Endothelial cell (in vitro differentiated cells): ENCODE measurements at regions not wholly inside any gene's neighbourhood (a gene's known extent, or its start where the extent isn't known, plus 50 kb on each side); places are given as distances from the start of the nearest gene placed in this dataset.

ENCODE experiments used
- DNase-seq: peaks from one replicate; pipeline ENCODE4 v3.0.0; 2021; ENCODE audit warnings: low spot score
- H3K27ac Mint-ChIP-seq: one replicate; pipeline ENCODE4 v1.8.0; 2021; ENCODE audit warnings: mixed read lengths, inconsistent platforms; ENCODE audit not compliant: unreplicated experiment
- H3K27me3 Mint-ChIP-seq: one replicate; pipeline ENCODE4 v1.8.0; 2021; ENCODE audit warnings: mild to moderate bottlenecking, moderate library complexity, mixed read lengths, inconsistent platforms; ENCODE audit not compliant: unreplicated experiment
- H3K36me3 Mint-ChIP-seq: one replicate; pipeline ENCODE4 v1.8.0; 2021; ENCODE audit warnings: mild to moderate bottlenecking, low read depth, mixed read lengths, inconsistent platforms; ENCODE audit not compliant: unreplicated experiment
- H3K4me1 Mint-ChIP-seq: one replicate; pipeline ENCODE4 v1.8.0; 2021; ENCODE audit warnings: mild to moderate bottlenecking, mixed read lengths, inconsistent platforms; ENCODE audit not compliant: unreplicated experiment
- H3K4me3 Mint-ChIP-seq: one replicate; pipeline ENCODE4 v1.8.0; 2021; ENCODE audit warnings: mild to moderate bottlenecking, mixed read lengths, inconsistent platforms; ENCODE audit not compliant: unreplicated experiment
- H3K9me3 Mint-ChIP-seq: one replicate; pipeline ENCODE4 v1.8.0; 2021; ENCODE audit warnings: mixed read lengths, inconsistent platforms; ENCODE audit not compliant: unreplicated experiment
- CTCF ChIP-seq: fragments of 200-600 bp; sonication (generic); IDR thresholded peaks from one replicate; pipeline ENCODE4 v1.5.0; 2021; ENCODE audit warnings: antibody characterized with exemption; ENCODE audit not compliant: unreplicated experiment

DNA sequence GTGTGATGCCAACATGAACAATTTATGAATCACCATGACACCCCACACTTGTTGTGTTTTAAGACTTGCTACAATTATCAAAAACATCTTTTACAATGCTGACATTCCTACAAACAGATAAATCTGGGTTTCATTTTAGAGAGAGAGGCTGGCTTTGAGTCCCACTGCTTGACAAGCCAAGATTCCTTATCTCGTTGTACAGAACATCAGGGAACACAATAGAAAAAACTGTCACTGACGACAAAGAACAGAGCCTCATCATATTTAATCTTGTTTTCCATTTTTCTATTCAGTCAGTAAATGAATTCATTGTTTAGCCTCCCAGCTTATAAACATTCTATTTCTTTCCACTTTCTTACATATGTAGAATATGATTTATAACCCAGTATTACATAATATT is 461.6 kb upstream of the VSTM2A start:
- Mint-ChIP-seq H3K27ac (no peak overlapping the region), H3K9me3 (no peaks in the 10 kb centered on the region)

DNA sequence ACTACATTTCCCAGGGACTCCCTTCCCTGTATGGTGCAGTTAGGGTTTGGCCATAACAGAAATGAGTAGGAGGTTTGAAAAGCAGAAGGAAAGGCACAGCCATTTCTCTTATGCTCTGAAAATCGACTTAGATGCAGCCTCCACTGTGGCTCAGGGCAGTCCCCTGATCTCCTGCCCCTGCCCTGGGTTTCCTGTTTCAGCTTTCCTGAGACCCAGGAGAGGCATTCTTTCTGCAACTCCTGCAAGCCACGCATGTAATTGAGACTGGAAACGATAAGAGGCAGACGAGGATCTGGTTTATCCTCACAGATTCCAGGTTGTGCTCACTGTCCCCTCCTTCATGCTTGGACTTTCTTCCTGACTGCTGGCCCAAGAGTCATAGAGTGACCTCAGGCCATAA is 461.2 kb upstream of the VSTM2A start:
- H3K4me3 Mint-ChIP-seq = no peak overlapping the region
- H3K4me1 Mint-ChIP-seq = no peaks in the 10 kb centered on the region
- TF ChIP-seq CTCF = no peak
- H3K27ac Mint-ChIP-seq = no peak overlapping the region
- no peak for DNase-seq
- H3K27me3 Mint-ChIP-seq = no peaks in the 10 kb centered on the region
- H3K36me3 Mint-ChIP-seq = no peaks in the 10 kb centered on the region
- no peaks in the 10 kb centered on the region for H3K9me3 Mint-ChIP-seq

More for the DNA sequence above, 461.6 kb upstream of the VSTM2A start:
- H3K36me3 Mint-ChIP-seq = no peaks in the 10 kb centered on the region
- no peaks in the 10 kb centered on the region for H3K27me3 Mint-ChIP-seq
- DNase-seq = no peak
- TF ChIP-seq CTCF = no peak
- H3K4me3 Mint-ChIP-seq = no peak overlapping the region
- H3K4me1 Mint-ChIP-seq = no peaks in the 10 kb centered on the region

DNA sequence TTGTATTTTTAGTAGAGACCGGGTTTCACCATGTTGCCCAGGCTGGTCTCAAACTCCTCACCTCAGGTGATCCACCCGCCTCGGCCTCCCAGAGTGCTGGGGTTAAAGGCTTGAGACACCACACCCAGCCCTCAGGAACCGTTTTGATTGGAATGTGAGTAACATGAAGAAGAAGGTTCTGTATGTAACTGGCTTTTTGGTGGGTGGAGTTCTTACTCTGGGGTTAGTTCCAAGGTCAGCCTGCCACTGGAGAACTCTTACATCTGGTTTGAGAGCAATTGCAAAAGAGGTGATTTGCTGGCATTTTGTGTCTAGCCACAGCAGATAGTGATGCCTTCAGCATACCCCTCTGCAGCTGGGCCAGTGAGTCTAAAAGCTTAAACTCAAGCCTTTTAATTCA is 457.8 kb upstream of the VSTM2A start:
- no peak for DNase-seq
- Mint-ChIP-seq H3K4me3 (no peak overlapping the region), H3K9me3 (no peaks in the 10 kb centered on the region), H3K27ac (no peak overlapping the region), H3K27me3 (no peaks in the 10 kb centered on the region), H3K36me3 (no peaks in the 10 kb centered on the region), H3K4me1 (no peaks in the 10 kb centered on the region)
- no peak for TF ChIP-seq CTCF

- Mint-ChIP-seq H3K27me3 (no peaks in the 10 kb centered on the region), H3K36me3 (no peaks in the 10 kb centered on the region), H3K4me3 (no peak overlapping the region), H3K9me3 (no peaks in the 10 kb centered on the region), H3K4me1 (no peaks in the 10 kb centered on the region), H3K27ac (no peak overlapping the region)
- DNase-seq = no peak
- TF ChIP-seq CTCF = no peak
These were observed 451.4 kb upstream of the VSTM2A start for GRCh38 chr7:54090652-54091213.

DNA sequence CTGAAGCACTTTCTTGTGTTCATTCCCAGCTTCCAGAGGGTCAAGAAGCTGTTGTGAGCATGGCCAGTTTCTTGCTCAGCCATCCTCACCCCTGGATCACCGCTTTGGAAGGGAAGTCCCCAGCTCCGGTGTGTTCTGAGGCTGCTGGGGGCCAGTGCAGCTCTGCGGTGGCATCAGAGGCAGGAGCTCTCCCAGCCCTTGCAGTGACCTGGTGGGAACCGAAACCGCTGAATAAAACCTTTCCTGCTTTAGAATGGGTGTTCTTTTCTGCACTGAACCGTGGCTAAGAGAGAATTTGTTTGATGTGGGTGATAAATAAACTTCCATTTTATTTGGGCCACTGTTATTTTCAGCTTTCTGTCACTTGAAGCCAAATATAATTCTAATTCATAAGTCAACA is 450.9 kb upstream of the VSTM2A start:
- H3K4me3 Mint-ChIP-seq = no peak overlapping the region
- H3K9me3 Mint-ChIP-seq = no peaks in the 10 kb centered on the region
- TF ChIP-seq CTCF = no peak
- H3K27ac Mint-ChIP-seq = no peak overlapping the region
- H3K4me1 Mint-ChIP-seq = no peaks in the 10 kb centered on the region
- H3K36me3 Mint-ChIP-seq = no peaks in the 10 kb centered on the region
- no peaks in the 10 kb centered on the region for H3K27me3 Mint-ChIP-seq
- DNase-seq = no peak
